ENCODE measurements at regions not wholly inside any gene's neighbourhood (a gene's known extent, or its start where the extent isn't known, plus 50 kb on each side); places are given as distances from the start of the nearest gene placed in this dataset.

- TF ChIP-seq ZNF274 (IDR thresholded peaks at IDR 0.05; ENCODE audit: low read depth, low read length) (no peak), SUZ12 (IDR thresholded peaks at IDR 0.05; ENCODE audit: extremely low read depth, insufficient read depth, insufficient read length) (no peak), YY1 (IDR thresholded peaks at IDR 0.05; ENCODE audit: insufficient read depth, insufficient read length) (no peak)
Measured at GRCh38 chr6:167689751-167690150, 137.0 kb upstream of the AFDN start.

Data from NT2/D1 (cell line).